Epidermal melanocyte (primary cell): ENCODE measurements at regions not wholly inside any gene's neighbourhood (a gene's known extent, or its start where the extent isn't known, plus 50 kb on each side); places are given as distances from the start of the nearest gene placed in this dataset.

Experiments
- DNase-seq: peaks from one replicate; pipeline ENCODE4 v3.0.0; 2011; ENCODE audit warnings: low spot score; ENCODE audit not compliant: insufficient read length

DNA sequence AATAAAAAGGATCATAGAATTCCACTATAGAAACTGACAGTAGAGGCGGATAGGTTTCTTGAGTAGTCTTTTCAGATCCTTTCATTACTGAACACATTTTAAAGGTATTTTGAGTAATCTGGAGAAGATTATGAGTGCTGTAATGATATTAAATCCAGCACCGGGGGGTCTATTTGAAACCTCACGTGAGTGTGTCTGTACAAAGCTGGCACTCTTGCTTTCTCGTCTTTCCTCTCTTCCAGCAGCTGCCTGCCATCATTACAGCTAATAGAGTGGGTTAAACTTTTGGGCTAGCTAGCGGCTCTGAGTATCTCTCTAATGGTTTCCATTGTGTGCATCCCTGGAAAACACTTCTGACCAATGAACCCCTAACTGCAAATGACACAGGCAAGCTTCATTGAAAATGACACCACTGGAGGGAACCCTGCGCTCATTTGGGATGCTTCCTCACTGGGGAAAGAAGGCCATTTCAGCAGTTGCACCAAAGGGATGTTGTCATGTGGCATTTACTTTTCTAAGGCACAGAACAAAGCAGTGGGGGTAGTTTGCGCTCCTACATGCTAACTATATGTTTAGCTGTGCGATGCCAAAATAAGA lies 101.0 kb downstream of the HRH4 start:
- DNase-seq: no peak

DNA sequence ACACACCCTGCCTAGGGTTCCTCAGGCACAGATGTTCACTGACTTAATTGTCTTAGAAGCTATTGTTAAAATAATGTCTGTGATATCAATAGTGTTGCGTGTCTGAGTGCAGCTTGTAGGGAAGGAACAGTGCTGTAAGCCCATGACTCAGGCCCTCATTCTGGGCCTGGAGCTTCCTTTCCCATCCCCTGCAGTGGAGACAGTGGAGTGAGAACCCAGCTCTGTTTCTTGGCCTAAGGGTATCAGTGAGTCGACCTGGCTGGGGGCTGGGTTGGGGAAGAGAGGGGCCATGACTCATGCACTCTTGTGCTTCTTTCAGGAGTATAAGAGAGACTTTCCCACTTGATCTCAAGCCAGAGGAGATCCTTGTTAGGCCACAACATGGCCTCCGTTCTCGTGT lies 106.8 kb downstream of the HRH4 start:
- no peak for DNase-seq

DNA sequence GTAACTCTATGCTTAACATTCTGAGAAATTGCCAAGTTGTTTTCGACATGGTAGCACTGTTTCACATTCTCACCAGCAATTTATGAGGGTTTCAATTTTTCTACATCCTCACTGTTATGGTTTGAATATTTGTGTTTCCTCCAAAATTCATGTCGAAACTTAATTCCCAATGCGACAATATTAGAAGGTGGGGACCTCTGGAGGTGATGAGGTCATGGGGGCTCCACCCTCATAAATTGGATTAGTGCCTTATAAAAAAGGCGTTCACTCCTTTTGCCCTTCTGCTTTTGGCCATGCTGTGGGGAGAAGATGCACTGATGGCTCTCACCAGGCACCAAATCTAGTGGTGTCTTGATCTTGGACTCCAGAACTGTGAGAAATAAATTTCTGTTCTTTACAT lies 110.3 kb downstream of the HRH4 start:
- DNase-seq: no peak

DNA sequence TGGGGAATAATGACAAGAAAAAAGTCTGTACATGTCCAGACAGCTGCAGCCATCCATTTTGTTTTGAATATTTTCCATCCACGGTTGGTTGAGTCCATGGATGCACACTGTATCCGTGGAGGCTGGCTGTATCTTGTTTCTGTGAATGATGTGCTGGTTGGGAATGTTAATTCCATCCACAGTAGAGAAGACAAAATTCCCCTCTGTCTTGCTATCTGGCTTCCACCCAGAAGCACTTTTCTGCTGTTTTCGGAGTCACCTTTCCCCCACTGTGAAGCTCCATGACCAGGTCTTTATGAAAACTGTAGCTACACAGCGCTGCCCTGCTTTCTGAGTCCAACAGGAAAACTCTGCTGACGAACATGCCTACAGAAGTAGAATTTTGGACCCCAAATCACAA lies 122.3 kb downstream of the HRH4 start:
- DNase-seq: no peak

DNA sequence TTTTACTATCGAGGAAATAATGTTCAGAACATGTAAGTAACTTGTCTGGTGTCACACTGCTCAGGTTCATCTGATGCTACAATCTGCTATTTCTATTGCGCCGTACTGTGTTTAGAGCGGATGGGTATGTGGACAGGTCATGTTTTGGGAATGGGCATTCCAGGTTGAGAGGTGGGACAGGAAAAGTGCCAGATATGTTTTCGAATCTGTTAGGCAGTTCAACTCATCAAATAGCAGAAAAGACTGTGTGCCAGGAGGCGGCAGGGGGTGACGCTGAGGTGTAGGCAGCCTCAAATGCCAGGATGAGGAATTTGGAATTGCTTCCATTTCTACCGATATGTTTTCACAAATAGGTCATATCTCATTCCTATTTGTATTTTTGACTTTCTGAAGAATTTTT lies 123.8 kb downstream of the HRH4 start:
- no peak for DNase-seq

DNA sequence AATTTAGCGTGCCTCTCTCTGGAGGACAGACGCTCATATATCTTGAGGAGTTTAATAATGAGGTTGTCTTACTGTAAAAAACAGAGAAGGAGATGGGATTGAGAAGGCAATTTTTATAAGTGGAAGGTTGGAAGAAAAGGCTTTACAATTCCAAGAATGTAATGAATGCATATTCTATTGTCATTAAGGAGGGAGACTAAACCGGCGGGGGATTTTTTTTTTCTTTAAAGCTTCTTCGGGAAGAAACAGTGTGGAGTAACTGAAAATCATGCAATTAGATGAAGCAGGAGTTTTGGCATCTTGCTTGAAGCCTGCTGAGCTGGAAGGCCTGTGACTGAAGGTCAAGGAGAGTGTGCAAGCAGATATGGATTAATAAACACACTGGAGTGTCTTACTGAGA lies 124.4 kb downstream of the HRH4 start:
- no peak for DNase-seq

DNA sequence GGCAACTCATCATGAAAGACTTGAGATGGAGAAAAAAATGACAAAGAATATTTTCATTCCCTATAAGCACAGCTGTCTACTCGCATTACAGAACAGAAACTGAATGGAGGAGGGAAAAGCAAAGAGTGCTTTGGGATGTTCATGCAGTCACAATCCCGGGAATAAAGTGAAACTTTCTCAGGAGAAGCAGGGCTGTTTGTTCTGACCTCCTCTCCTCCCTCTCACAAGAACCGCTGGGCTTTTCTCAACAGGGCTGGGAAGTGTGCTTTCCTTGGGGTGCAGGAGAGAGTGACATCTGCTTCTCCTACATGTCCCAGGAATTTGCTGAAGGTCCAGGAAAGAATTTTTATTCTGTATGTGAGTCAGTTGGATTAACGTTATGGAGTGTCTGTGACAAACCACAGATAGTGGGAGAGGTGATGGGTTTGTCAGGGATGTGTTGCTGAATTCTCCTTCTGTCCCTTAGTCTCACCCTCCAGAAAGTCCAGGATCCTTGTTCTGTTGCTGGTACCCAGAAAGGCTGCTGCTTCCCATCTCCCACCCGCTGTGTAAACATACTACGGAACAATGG lies 125.6 kb downstream of the HRH4 start:
- DNase-seq: no peak

DNA sequence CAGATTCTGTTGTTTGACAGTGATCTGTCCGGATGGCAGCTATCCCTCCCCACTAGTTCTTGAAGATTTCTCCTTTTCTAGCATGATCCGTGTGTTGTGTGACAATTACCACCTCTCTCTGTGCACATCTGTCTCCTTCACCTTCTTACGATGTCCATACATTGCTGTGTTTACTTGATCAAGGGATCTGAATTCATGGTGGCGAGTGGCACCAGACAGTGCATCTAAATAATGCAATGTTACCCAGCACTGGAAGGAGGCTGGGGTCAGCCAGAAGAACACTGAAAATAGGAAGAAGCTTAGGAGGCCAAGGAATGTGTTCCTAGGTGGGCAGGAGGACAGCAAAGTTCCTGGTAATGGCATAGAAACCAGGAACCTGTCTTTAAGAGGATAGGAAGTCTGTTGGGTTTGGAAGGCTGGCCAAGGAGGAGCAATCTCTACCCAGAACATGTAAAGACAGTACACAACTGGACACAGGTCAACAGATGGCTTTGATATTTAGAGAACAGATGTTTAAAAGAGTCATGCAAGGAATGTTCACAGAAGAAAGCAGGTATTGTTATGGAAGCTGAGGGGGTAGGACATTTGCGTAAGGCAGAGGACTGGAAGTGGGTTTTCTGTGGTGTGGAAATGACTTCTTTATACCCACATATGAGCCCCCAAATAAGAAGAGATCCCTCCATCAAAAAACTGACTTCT lies 126.4 kb downstream of the HRH4 start:
- no peak for DNase-seq

DNA sequence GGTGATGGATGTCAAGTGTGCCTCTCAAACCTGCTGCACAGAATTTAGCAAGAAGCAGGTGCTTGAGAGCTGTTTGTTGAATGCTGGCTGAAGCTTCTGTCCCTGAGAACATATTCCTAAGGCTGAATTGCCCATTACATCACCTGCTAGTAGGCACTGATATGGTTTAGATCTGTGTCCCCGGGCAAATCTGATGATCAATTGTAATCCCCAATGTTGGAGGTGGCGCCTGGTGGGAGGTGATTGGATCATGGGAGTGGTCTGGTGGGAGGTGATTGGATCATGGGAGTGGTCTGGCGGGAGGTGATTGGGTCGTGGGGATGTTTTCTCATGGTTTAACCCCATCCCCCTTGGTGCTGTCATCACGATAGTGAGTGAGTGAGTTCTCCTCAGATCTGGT lies 128.0 kb downstream of the HRH4 start:
- no peak for DNase-seq

DNA sequence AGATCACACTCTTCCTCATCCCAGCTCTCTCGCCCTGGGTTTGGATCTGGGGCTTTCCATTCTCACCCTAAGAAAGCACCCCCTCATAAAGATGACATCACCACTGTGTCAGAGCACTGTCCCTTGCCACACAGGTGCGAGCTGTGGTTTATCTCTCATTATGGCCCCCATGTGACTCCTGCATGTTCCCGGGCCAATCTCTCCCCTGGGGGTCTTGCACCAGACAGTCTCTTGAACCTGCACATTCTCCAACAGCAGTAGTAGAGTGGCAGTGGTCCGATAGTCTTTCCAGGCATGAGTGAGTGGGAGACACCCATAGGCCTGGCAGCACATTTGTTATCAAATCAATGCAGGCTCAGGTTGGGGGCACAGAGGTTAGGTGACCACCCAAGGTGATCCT lies 130.5 kb downstream of the HRH4 start:
- no peak for DNase-seq

DNA sequence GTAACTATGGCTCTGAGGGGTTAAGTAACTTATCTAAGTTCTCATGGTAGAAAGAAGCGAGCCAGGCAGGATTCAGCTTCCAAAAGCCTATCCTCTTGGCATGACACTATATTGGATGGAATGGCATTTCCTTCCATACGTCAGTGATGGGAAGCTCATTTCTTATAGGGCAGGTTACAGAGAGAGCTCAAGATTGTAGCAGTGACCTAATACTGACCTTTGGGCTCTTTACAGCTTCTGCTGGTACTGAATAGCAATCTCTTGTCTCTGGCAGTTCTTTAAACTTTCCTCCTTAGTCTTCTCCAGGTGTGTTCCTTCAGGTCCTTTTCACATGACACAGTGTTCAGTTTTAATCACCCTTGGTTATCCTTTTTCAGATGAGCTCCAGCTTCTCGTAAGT lies 133.0 kb downstream of the HRH4 start:
- no peak for DNase-seq

DNA sequence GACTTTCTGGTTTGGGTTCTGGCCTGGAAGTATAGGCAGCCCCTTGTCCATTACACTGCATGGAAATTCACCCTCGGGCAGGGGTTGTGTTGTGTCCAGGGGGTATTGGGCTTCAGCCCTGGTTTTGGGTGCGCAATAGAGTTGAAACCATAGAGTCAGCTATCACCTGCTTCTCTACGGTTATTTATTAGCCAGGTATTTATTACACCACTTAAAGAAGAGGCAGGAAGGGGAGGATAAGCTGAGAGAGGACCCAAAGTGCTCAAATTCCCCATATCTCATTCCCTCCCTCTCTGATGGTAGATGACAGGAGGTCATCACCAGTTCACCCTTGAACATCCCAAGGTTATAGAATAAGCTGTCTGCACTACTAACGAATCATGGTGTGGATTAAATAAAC lies 133.4 kb downstream of the HRH4 start:
- no peak for DNase-seq

DNA sequence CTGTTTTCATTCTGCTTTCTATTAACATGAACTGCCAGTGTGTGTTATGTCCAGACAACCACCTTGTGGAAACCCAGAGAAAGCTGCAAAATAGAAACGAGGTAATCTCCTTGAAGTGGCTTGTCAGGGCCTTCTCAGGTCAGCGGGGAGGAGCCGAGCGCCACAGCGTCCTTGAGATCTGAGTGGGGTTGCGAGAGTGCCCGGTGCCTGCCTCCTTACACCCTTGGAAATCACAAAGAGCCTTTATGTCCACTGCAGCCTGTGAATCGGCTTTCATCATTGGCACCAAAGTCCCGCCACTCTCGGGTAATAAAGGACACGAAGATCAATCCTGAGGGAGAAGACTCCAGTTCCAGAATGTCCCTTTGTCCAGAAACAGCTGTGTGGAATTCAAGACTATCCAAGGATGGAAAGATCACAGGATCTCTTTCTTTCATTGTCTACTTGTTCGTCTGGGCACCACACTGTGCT lies 135.2 kb downstream of the HRH4 start:
- DNase-seq: no peak

DNA sequence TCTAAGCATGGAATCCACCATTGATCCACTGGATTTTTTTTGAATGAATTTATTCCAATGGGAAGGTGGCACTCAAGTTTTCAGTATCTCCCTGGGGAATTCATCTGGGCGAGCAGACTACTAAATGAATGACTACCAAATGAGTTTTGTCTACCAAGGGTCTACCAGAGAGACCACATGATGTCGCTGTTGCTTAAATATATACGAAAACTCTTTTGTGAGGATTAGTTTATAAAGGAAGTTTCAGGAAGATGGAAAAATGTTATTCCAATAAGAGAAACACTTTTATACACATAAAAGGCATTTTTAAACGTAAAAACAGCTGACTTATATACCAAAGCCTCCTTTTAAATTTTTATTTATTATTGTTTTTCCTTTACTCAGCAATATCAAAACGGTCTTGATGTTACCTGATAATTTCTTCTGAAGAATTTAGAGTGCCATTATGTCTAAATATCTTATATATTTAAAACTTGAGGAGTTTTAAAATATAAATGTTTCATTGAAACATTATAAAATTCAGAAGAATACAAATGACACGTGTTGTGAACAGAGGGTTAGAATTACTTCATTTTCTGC lies 139.7 kb downstream of the HRH4 start:
- DNase-seq: peak; percentile 42

DNA sequence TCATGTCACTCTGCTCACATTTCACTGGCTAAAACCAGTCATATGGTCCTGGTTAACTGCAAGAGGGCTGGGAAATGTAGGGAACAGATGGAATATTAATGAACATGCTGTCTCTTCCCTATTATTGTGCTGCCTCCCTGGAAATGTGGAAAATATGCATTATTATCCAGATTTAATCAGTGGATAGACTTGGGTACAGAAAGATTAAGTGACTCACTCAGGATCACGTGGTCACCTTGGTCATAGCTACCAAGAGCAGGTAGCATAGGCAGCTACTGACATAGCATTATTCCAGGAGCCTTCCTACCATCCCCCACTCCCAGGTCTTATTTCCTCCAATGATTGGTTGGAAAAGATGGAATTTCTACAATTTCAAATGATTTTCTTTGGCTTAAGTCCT lies 141.1 kb downstream of the HRH4 start:
- DNase-seq: no peak

DNA sequence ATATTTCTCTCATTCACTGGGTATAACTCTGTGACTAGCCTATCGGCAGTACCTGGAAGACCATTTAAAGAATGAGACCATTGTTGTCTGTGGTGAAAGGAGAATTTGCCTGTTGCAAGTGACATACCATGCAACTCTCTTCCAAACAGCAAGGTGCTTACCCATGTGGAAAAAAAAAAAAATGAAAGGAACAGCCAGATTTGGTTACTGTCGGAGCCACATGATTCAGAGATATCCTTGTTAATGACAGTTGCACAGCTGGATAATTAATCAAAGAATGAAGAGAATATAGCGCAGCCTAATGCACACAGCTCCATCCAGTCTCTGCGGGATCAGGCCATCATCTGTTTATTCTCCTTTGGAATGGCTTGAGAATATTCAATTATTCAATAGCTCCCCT lies 141.8 kb downstream of the HRH4 start:
- no peak for DNase-seq

DNA sequence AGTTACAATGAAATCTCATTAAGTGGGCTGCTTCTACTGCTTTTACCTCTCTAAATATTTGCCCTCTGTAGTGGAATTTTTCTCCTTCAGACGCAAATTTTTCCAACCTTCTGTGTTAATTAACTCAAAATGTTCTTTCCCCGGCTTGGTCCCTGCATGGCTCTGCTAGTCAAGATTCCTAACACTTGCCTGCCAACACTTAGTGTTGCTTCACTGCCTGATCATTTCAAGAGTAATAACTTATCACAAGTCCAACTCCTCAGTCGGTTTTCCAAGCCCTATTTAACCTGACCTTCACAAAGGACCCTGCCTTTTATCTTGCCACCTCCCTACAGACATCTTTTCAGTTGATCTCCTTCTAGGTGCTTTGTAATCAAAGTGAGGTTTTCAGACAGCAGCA lies 142.7 kb downstream of the HRH4 start:
- DNase-seq: no peak

DNA sequence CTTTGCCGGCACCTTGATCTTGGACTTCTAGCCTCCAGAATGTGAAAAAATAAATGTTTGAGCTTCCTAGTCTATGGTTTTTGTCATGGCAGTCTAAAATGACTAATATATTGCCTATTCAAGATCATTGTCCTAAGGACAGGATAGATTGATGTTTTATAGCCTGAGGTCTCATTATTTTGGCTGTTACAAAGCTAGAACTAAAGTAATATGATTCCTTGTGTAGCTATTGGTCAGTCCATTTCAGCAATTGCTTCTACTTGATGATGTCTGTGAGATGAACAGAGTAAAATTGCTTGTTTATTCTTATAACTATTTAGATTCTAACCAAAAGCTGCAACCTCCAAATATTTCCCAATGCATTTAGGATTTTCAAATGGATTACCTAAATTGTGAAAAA lies 145.0 kb downstream of the HRH4 start:
- DNase-seq: no peak

DNA sequence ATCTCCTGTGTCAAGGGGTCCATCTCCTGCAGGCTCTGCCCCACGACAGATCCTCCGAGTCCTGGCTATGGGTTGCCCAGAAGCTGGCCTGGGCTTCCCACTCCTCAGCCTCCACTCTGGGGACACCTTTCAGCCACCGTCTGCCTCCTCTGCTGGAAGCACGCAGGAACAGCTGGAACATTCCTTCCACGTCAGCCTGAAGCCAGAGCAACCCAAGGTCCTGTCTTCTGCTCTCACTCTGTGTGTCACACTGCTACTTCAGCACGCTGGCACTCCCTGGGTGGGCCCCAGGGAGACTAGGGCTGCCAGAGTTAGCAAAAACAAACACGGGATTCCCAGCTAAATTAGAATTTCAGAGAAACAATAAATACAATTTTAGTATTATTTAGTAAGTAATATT lies 148.8 kb downstream of the HRH4 start:
- DNase-seq: no peak

DNA sequence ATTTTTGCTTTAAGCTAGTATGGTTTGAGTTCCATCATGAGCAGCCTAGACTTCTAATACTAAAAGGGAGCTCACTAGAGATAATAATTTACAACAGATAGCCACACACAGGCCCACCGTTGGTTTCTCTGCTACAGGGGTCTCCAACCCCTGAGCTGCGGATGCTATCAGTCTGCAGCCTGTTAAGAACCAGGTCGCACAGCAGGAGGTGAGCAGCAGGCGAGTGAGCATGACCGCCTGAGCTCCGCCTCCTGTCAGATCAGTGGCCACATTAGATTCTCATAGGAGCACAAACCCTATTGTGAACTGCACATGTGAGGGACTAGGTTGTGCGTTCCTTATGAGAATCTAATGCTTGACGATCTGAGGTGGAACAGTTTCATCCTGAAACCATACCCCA lies 150.6 kb downstream of the HRH4 start:
- DNase-seq: no peak

DNA sequence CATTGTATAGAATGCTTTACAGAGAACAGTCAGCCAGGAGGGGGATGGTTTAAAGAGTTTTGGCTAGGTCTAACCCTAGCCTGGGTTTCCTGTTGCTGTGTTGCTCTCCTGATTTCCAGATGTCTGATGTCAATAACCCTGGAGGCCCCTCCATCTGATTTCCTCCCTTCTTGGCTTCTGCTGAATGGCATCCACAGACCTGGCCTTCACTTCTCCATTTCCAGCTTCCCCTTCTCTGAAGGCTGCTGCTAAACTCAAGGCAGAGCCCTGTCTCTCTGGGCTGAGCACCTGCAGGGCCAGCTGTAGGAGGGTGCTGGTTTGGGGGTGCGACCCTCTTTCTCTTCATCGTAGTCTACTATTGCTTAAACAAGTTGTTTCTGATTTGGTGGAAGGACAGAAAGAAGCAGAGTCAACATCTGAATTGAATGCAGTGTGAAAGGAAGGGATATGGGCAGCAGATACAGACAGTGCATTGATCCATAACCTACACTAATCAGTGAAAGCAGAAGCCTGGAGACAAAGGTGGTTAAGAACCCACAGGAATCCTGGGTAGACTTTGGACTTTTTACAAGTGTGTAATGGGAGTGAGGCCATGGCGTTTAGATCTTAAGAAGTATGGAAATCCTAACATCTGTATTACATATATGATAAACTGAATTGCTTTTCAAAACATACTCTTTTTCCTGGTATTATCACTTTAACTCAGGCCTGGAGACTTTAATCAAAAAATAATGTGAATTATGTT lies 153.6 kb downstream of the HRH4 start:
- no peak for DNase-seq

DNA sequence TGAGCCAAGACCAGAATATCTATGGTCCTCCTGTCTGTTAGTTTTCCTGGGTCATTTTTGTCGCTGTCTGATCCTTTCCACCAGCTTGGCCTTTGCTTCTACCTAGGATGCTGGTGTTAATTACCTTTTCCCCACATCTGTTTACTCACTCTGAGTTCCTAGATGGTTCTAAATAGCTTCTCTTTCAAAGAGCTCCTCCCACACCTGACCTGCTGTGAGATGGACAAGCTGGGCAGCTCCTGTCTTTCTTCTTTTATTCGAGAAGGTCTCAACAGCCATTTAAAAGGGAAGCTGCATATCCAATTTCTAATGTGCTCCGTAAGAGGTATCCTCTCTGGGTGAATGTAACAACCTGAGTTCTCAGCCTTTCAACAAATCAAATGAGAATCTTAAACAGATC lies 156.2 kb downstream of the HRH4 start:
- no peak for DNase-seq
